GM23338 (cell line): ENCODE measurements at regions not wholly inside any gene's neighbourhood (a gene's known extent, or its start where the extent isn't known, plus 50 kb on each side); places are given as distances from the start of the nearest gene placed in this dataset.

Source experiments
- ATAC-seq: fragments of 200-7000 bp; cut with Tn5 transposase; 3 replicates; pipeline ENCODE4 v1.9.1; 2020
- DNase-seq: peaks from one replicate; pipeline ENCODE4 v3.0.0-alpha.2; 2015; ENCODE audit warnings: low spot score
- H2AFZ ChIP-seq: fragments of 200-600 bp; sonication (generic); 2 replicates; pipeline ENCODE4 v1.8.0; 2016; ENCODE audit warnings: antibody characterized with exemption, mild to moderate bottlenecking, moderate library complexity
- H3F3A ChIP-seq: fragments of 200-600 bp; sonication (generic); replicated peaks from 2 replicates; pipeline ENCODE4 v1.8.0; 2017; ENCODE audit warnings: antibody characterized with exemption, mixed run types, low read depth
- H3K27ac ChIP-seq: fragments of 200-600 bp; sonication (generic); 2 replicates; pipeline ENCODE4 v1.6.1; 2016; ENCODE audit warnings: low read depth
- H3K27me3 ChIP-seq: fragments of 200-600 bp; sonication (generic); 2 replicates; pipeline ENCODE4 v1.8.0; 2016; ENCODE audit warnings: mild to moderate bottlenecking, mixed run types, moderate library complexity; ENCODE audit not compliant: insufficient read depth
- H3K36me3 ChIP-seq: fragments of 200-600 bp; sonication (generic); 2 replicates; pipeline ENCODE4 v1.8.0; 2016; ENCODE audit warnings: mild to moderate bottlenecking; ENCODE audit not compliant: insufficient read depth
- H3K4me1 ChIP-seq: fragments of 200-600 bp; sonication (generic); 2 replicates; pipeline ENCODE4 v1.8.0; 2016; ENCODE audit warnings: mild to moderate bottlenecking, moderate library complexity; ENCODE audit not compliant: insufficient read depth
- H3K4me2 ChIP-seq: fragments of 200-600 bp; sonication (generic); 2 replicates; pipeline ENCODE4 v1.7.1; 2017; ENCODE audit warnings: mixed run types
- H3K4me3 ChIP-seq: fragments of 200-600 bp; sonication (generic); 2 replicates; pipeline ENCODE4 v1.6.1; 2016; ENCODE audit warnings: mixed run types
- H3K79me2 ChIP-seq: fragments of 200-600 bp; sonication (generic); replicated peaks from 2 replicates; pipeline ENCODE4 v1.8.0; 2017; ENCODE audit warnings: mild to moderate bottlenecking; ENCODE audit not compliant: insufficient read depth
- H3K9me2 ChIP-seq: fragments of 200-600 bp; sonication (generic); 2 replicates; pipeline ENCODE4 v1.8.0; 2017; ENCODE audit not compliant: insufficient read depth
- H4K20me1 ChIP-seq: fragments of 200-600 bp; sonication (generic); replicated peaks from 2 replicates; pipeline ENCODE4 v1.8.0; 2017; ENCODE audit warnings: mild to moderate bottlenecking; ENCODE audit not compliant: insufficient read depth
- H3K27ac Mint-ChIP-seq: 2 replicates; pipeline ENCODE4 v1.8.0; 2020; ENCODE audit warnings: inconsistent platforms, mild to moderate bottlenecking, moderate library complexity, mixed read lengths
- H3K27me3 Mint-ChIP-seq: 3 replicates; pipeline ENCODE4 v1.8.0; 2022; ENCODE audit warnings: low read depth, mild to moderate bottlenecking, moderate library complexity, mixed read lengths, inconsistent platforms; ENCODE audit not compliant: insufficient read depth, poor library complexity
- H3K36me3 Mint-ChIP-seq: 3 replicates; pipeline ENCODE4 v1.8.0; 2021; ENCODE audit warnings: low read depth, mild to moderate bottlenecking, inconsistent platforms, moderate library complexity, mixed read lengths
- H3K4me1 Mint-ChIP-seq: 3 replicates; pipeline ENCODE4 v1.8.0; 2020; ENCODE audit warnings: mild to moderate bottlenecking, inconsistent platforms, mixed read lengths
- H3K4me3 Mint-ChIP-seq: 3 replicates; pipeline ENCODE4 v1.8.0; 2021; ENCODE audit warnings: moderate library complexity, mild to moderate bottlenecking, inconsistent platforms, mixed read lengths
- H3K9me3 Mint-ChIP-seq: 3 replicates; pipeline ENCODE4 v1.8.0; 2020; ENCODE audit warnings: moderate library complexity, mild to moderate bottlenecking, inconsistent platforms, mixed read lengths
- CREB1 ChIP-seq: fragments of 250-450 bp; sonication (Bioruptor Pico); IDR thresholded peaks from 2 replicates; pipeline ENCODE4 v1.5.0; 2020; ENCODE audit warnings: low read depth, mild to moderate bottlenecking, moderate library complexity
- CTCF ChIP-seq, 2 experiments: fragments of 200-600 bp in 1 of 2; sonication (generic) in 1 of 2; conservative IDR thresholded peaks; 2 replicates each; pipeline versions ENCODE4 v1.5.1 to v1.6.1; 2016 to 2017; ENCODE audit warnings: antibody characterized with exemption in 2 of 2, low read depth in 2 of 2, mild to moderate bottlenecking in 2 of 2, moderate library complexity in 1 of 2
- EZH2 ChIP-seq: fragments of 200-600 bp; sonication (generic); IDR thresholded peaks from one replicate; pipeline ENCODE4 v1.8.0; 2017; ENCODE audit warnings: antibody characterized with exemption, mild to moderate bottlenecking, low read depth; ENCODE audit not compliant: unreplicated experiment
- JUNB ChIP-seq: IDR thresholded peaks from one replicate; pipeline ENCODE4 v1.6.1; 2016; ENCODE audit warnings: antibody characterized with exemption; ENCODE audit not compliant: unreplicated experiment
- NANOG ChIP-seq: IDR thresholded peaks from 2 replicates; pipeline ENCODE4 v1.6.1; 2016; ENCODE audit warnings: antibody characterized with exemption, borderline replicate concordance
- STAT1 ChIP-seq: IDR thresholded peaks from one replicate; pipeline ENCODE4 v1.6.1; 2016; ENCODE audit warnings: antibody characterized with exemption; ENCODE audit not compliant: unreplicated experiment
- ZNF114 ChIP-seq: fragments of 250-450 bp; sonication (Bioruptor Pico); IDR thresholded peaks from 2 replicates; pipeline ENCODE4 v1.5.0; 2020; ENCODE audit warnings: mild to moderate bottlenecking, moderate library complexity
- ZNF331 ChIP-seq: fragments of 250-450 bp; sonication (Bioruptor Pico); IDR thresholded peaks from 2 replicates; pipeline ENCODE4 v1.5.0; 2020; ENCODE audit warnings: low read depth, mild to moderate bottlenecking, moderate library complexity
- TF ChIP-seq, protein P1 (sequence below): IDR thresholded peaks from 2 replicates; pipeline ENCODE4 v1.6.1; 2016; ENCODE audit warnings: antibody characterized with exemption
- TF ChIP-seq, protein P2 (sequence below): IDR thresholded peaks from one replicate; pipeline ENCODE4 v1.6.1; 2018; ENCODE audit warnings: antibody characterized with exemption; ENCODE audit not compliant: unreplicated experiment

DNA sequence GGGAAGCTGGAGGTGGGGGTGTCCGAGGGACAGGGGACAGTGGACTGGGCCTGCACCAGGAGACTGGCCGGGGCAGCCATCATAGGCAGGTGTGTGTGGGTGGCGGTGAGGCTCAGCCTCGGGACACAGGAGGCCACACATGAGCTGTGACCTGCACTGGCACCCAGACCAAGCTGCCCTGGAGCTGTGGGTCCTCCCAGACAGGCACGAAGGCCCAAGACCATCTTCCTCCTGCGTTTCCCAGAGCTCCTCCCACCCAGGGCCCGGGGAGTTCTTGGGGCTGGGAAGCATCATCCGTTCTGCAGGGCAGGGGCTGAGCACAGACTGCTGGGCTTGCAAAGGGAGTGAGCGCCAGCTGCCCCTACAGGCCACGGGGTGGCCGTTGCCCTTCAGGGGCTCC is 87.4 kb downstream of the PDGFA start:
- no peak overlapping the region for H3K27ac ChIP-seq
- H3K4me3 ChIP-seq = no peak overlapping the region

GRCh38 chr7:432933-433332 is 86.7 kb downstream of the PDGFA start:
- H3K9me3 Mint-ChIP-seq = no peaks in the 10 kb centered on the region
- no peaks in the 10 kb centered on the region; the same call in 1 of the 2 replicates for H3F3A ChIP-seq
- H3K27me3 ChIP-seq = no peaks in the 10 kb centered on the region
- no peaks in the 10 kb centered on the region for H3K79me2 ChIP-seq
- H3K9me2 ChIP-seq = no peaks in the 10 kb centered on the region
- H3K27me3 Mint-ChIP-seq = peaks cover 7% of the 10 kb centered on the region
- H3K27ac ChIP-seq = no peak overlapping the region
- H3K4me2 ChIP-seq = no peak overlapping the region
- H3K4me3 Mint-ChIP-seq = no peak overlapping the region
- no peak overlapping the region for H3K27ac Mint-ChIP-seq
- H3K36me3 Mint-ChIP-seq = no peaks in the 10 kb centered on the region; the same call in 2 of the 3 replicates
- no peak overlapping the region for H3K4me3 ChIP-seq
- no peaks in the 10 kb centered on the region for H3K36me3 ChIP-seq
- DNase-seq = no peak
- peaks cover 19% of the 10 kb centered on the region for H3K4me1 Mint-ChIP-seq
- TF ChIP-seq NANOG = no peak
- no peak for TF ChIP-seq EZH2
- TF ChIP-seq CTCF (conservative IDR thresholded peaks at IDR 0.05; ENCODE audit: low read depth in 2 of 2) = no peak
- no peak for TF ChIP-seq CREB1 (CRISPR knock-in tag)
- no peak for TF ChIP-seq STAT1
- no peak for TF ChIP-seq ZNF114
- H3K4me1 ChIP-seq = peaks cover 8% of the 10 kb centered on the region; the same call in 1 of the 2 replicates
- ATAC-seq = no peak
- H2AFZ ChIP-seq = no peak overlapping the region
- no peaks in the 10 kb centered on the region for H4K20me1 ChIP-seq

More for the DNA sequence above, 87.4 kb downstream of the PDGFA start:
- Histone ChIP-seq H3K4me2 (no peak overlapping the region), H3K4me1 (peaks cover 8% of the 10 kb centered on the region; the same call in 1 of the 2 replicates), H4K20me1 (no peaks in the 10 kb centered on the region), H3K79me2 (no peaks in the 10 kb centered on the region), H3K36me3 (no peaks in the 10 kb centered on the region), H2AFZ (no peak overlapping the region), H3F3A (no peaks in the 10 kb centered on the region; the same call in 1 of the 2 replicates), H3K9me2 (no peaks in the 10 kb centered on the region), H3K27me3 (no peaks in the 10 kb centered on the region)
- H3K27ac Mint-ChIP-seq = no peak overlapping the region
- no peak for ATAC-seq
- H3K27me3 Mint-ChIP-seq = peaks cover 9% of the 10 kb centered on the region
- no peak overlapping the region for H3K4me3 Mint-ChIP-seq
- no peaks in the 10 kb centered on the region; the same call in 2 of the 3 replicates for H3K36me3 Mint-ChIP-seq
- TF ChIP-seq NANOG (no peak), ZNF114 (no peak)
- TF ChIP-seq, protein P1, sequence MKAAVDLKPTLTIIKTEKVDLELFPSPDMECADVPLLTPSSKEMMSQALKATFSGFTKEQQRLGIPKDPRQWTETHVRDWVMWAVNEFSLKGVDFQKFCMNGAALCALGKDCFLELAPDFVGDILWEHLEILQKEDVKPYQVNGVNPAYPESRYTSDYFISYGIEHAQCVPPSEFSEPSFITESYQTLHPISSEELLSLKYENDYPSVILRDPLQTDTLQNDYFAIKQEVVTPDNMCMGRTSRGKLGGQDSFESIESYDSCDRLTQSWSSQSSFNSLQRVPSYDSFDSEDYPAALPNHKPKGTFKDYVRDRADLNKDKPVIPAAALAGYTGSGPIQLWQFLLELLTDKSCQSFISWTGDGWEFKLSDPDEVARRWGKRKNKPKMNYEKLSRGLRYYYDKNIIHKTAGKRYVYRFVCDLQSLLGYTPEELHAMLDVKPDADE = no peak
- H3K9me3 Mint-ChIP-seq = peaks cover 3% of the 10 kb centered on the region; the same call in 2 of the 3 replicates
- no peak for DNase-seq
- peaks cover 16% of the 10 kb centered on the region for H3K4me1 Mint-ChIP-seq

DNA sequence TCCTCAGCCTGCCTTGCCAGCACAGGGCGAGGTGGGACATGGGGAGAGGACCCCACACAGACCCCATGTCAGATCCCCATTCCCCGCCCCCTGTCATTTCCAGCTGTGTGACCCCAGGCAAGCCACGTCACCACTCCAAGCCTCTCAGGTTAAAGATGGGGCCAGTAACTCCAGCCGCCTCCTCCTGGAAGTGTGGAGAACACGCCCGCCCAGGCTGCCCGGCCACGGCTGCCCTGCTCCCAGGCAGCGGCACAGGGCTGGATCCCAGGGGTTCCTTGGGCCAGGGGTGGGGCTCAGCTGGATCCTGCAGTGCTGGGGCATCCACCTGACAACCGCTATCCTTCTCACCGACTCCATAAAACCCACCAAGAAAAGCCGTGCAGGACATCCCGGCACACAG is 86.1 kb downstream of the PDGFA start:
- peaks cover 4% of the 10 kb centered on the region for H3K27me3 Mint-ChIP-seq
- H3K4me1 Mint-ChIP-seq = peaks cover 19% of the 10 kb centered on the region
- H3K79me2 ChIP-seq = no peaks in the 10 kb centered on the region
- H3K36me3 Mint-ChIP-seq = no peaks in the 10 kb centered on the region; the same call in 2 of the 3 replicates
- peaks cover 8% of the 10 kb centered on the region; the same call in 1 of the 2 replicates for H3K4me1 ChIP-seq
- H3K9me3 Mint-ChIP-seq = no peaks in the 10 kb centered on the region
- no peaks in the 10 kb centered on the region for H3K27me3 ChIP-seq
- no peaks in the 10 kb centered on the region for H3K36me3 ChIP-seq
- H3K9me2 ChIP-seq = no peaks in the 10 kb centered on the region
- ATAC-seq (no peak), DNase-seq (no peak)
- no peak overlapping the region for H2AFZ ChIP-seq
- H3K27ac ChIP-seq = no peak overlapping the region
- no peak overlapping the region for H3K4me3 ChIP-seq
- no peaks in the 10 kb centered on the region; the same call in 1 of the 2 replicates for H3F3A ChIP-seq
- no peak overlapping the region for H3K4me3 Mint-ChIP-seq
- no peak overlapping the region for H3K27ac Mint-ChIP-seq
- no peaks in the 10 kb centered on the region for H4K20me1 ChIP-seq
- no peak overlapping the region for H3K4me2 ChIP-seq
- TF ChIP-seq JUNB (no peak), CTCF (conservative IDR thresholded peaks at IDR 0.05; ENCODE audit: low read depth in 2 of 2) (no peak), EZH2 (no peak), ZNF331 (CRISPR knock-in tag) (no peak)
- TF ChIP-seq, protein P2, sequence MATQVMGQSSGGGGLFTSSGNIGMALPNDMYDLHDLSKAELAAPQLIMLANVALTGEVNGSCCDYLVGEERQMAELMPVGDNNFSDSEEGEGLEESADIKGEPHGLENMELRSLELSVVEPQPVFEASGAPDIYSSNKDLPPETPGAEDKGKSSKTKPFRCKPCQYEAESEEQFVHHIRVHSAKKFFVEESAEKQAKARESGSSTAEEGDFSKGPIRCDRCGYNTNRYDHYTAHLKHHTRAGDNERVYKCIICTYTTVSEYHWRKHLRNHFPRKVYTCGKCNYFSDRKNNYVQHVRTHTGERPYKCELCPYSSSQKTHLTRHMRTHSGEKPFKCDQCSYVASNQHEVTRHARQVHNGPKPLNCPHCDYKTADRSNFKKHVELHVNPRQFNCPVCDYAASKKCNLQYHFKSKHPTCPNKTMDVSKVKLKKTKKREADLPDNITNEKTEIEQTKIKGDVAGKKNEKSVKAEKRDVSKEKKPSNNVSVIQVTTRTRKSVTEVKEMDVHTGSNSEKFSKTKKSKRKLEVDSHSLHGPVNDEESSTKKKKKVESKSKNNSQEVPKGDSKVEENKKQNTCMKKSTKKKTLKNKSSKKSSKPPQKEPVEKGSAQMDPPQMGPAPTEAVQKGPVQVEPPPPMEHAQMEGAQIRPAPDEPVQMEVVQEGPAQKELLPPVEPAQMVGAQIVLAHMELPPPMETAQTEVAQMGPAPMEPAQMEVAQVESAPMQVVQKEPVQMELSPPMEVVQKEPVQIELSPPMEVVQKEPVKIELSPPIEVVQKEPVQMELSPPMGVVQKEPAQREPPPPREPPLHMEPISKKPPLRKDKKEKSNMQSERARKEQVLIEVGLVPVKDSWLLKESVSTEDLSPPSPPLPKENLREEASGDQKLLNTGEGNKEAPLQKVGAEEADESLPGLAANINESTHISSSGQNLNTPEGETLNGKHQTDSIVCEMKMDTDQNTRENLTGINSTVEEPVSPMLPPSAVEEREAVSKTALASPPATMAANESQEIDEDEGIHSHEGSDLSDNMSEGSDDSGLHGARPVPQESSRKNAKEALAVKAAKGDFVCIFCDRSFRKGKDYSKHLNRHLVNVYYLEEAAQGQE = no peak
